SK-N-SH (cell line): ENCODE measurements at regions not wholly inside any gene's neighbourhood (a gene's known extent, or its start where the extent isn't known, plus 50 kb on each side); places are given as distances from the start of the nearest gene placed in this dataset.

Source experiments
- EZH2phosphoT487 ChIP-seq: fragments of 200-600 bp; sonication (generic); IDR thresholded peaks from 2 replicates; pipeline ENCODE4 v1.6.1; 2017; ENCODE audit warnings: low read depth, mixed run types, mild to moderate bottlenecking, antibody characterized with exemption, moderate library complexity, borderline replicate concordance
- FOXM1 ChIP-seq: IDR thresholded peaks from 2 replicates; pipeline ENCODE4 v1.4.0; 2012; ENCODE audit warnings: low read depth, mild to moderate bottlenecking
- JUND ChIP-seq: IDR thresholded peaks from 2 replicates; pipeline ENCODE4 v1.4.0; 2012
- MEF2A ChIP-seq: IDR thresholded peaks from 2 replicates; pipeline ENCODE4 v1.4.0; 2012; ENCODE audit warnings: low read depth, borderline replicate concordance
- NFIC ChIP-seq: IDR thresholded peaks from 2 replicates; pipeline ENCODE4 v1.4.0; 2012; ENCODE audit warnings: borderline replicate concordance
- POLR2AphosphoS5 ChIP-seq: IDR thresholded peaks from 2 replicates; pipeline ENCODE4 v1.6.1; 2012; ENCODE audit warnings: low read depth, low read length
- RAD21 ChIP-seq: IDR thresholded peaks from 2 replicates; pipeline ENCODE4 v1.6.1; 2012; ENCODE audit warnings: mild to moderate bottlenecking, low read length
- SIN3A ChIP-seq: IDR thresholded peaks from 2 replicates; pipeline ENCODE4 v1.6.1; 2012; ENCODE audit warnings: low read depth, mild to moderate bottlenecking, low read length, moderate library complexity, borderline replicate concordance
- YY1 ChIP-seq: IDR thresholded peaks from 2 replicates; pipeline ENCODE4 v1.4.0; 2012; ENCODE audit warnings: low read depth, mild to moderate bottlenecking
- TF ChIP-seq, protein P1 (sequence below): fragments of 200-600 bp; sonication (generic); IDR thresholded peaks from 2 replicates; pipeline ENCODE4 v1.6.1; 2017; ENCODE audit warnings: antibody characterized with exemption, mild to moderate bottlenecking, moderate library complexity
- TF ChIP-seq, protein P2 (sequence below): IDR thresholded peaks from 2 replicates; pipeline ENCODE4; 2012
- TF ChIP-seq, protein P3 (sequence below): fragments of 150-350 bp; IDR thresholded peaks from 2 replicates; pipeline ENCODE4 v1.6.1; 2017; ENCODE audit warnings: antibody characterized with exemption, low read length, low read depth, borderline replicate concordance
- TF ChIP-seq, protein P4 (sequence below): IDR thresholded peaks from 2 replicates; pipeline ENCODE4 v1.4.0; 2012; ENCODE audit warnings: low read depth

DNA sequence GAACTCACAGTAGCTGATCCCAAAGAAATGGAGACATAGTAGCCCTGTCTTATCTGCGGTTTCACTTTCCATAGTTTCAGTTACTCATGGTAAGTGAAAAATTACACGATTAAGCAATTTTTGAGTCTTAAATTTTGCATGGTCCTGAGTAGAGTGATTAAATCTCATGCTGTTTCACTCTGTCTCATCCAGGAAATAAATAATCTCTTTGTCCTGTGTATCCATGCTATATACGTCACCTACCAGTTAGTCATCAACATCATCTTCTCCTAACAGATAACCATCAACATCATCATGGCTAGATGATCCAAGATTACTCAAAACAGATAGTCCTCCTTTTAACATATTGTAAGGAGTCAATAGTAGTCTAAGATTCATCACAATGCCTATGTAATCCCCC lies 1589.3 kb downstream of the BRINP3 start:
- TF ChIP-seq SIN3A (no peak), EZH2phosphoT487 (no peak), MEF2A (0 out of 2 replicates have a peak, but pooled peaks have one; percentile 5), YY1 (no peak), NFIC (peak; percentile 41), RAD21 (no peak), JUND (peak; percentile 71), FOXM1 (no peak), POLR2AphosphoS5 (no peak)
- TF ChIP-seq, protein P1, sequence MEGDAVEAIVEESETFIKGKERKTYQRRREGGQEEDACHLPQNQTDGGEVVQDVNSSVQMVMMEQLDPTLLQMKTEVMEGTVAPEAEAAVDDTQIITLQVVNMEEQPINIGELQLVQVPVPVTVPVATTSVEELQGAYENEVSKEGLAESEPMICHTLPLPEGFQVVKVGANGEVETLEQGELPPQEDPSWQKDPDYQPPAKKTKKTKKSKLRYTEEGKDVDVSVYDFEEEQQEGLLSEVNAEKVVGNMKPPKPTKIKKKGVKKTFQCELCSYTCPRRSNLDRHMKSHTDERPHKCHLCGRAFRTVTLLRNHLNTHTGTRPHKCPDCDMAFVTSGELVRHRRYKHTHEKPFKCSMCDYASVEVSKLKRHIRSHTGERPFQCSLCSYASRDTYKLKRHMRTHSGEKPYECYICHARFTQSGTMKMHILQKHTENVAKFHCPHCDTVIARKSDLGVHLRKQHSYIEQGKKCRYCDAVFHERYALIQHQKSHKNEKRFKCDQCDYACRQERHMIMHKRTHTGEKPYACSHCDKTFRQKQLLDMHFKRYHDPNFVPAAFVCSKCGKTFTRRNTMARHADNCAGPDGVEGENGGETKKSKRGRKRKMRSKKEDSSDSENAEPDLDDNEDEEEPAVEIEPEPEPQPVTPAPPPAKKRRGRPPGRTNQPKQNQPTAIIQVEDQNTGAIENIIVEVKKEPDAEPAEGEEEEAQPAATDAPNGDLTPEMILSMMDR: no peak
- TF ChIP-seq, protein P2, sequence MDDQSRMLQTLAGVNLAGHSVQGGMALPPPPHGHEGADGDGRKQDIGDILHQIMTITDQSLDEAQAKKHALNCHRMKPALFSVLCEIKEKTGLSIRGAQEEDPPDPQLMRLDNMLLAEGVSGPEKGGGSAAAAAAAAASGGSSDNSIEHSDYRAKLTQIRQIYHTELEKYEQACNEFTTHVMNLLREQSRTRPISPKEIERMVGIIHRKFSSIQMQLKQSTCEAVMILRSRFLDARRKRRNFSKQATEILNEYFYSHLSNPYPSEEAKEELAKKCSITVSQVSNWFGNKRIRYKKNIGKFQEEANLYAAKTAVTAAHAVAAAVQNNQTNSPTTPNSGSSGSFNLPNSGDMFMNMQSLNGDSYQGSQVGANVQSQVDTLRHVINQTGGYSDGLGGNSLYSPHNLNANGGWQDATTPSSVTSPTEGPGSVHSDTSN: peak; percentile 75
- TF ChIP-seq, protein P3, sequence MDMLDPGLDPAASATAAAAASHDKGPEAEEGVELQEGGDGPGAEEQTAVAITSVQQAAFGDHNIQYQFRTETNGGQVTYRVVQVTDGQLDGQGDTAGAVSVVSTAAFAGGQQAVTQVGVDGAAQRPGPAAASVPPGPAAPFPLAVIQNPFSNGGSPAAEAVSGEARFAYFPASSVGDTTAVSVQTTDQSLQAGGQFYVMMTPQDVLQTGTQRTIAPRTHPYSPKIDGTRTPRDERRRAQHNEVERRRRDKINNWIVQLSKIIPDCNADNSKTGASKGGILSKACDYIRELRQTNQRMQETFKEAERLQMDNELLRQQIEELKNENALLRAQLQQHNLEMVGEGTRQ: no peak
- TF ChIP-seq, protein P4, sequence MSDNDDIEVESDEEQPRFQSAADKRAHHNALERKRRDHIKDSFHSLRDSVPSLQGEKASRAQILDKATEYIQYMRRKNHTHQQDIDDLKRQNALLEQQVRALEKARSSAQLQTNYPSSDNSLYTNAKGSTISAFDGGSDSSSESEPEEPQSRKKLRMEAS: no peak
